ENCODE measurements at regions not wholly inside any gene's neighbourhood (a gene's known extent, or its start where the extent isn't known, plus 50 kb on each side); places are given as distances from the start of the nearest gene placed in this dataset.

GRCh38 chrX:39975101-39975925 is 122.4 kb downstream of the BCOR start:
- no peak for DNase-seq (ENCODE audit: low spot score)
- TF ChIP-seq, protein P1, sequence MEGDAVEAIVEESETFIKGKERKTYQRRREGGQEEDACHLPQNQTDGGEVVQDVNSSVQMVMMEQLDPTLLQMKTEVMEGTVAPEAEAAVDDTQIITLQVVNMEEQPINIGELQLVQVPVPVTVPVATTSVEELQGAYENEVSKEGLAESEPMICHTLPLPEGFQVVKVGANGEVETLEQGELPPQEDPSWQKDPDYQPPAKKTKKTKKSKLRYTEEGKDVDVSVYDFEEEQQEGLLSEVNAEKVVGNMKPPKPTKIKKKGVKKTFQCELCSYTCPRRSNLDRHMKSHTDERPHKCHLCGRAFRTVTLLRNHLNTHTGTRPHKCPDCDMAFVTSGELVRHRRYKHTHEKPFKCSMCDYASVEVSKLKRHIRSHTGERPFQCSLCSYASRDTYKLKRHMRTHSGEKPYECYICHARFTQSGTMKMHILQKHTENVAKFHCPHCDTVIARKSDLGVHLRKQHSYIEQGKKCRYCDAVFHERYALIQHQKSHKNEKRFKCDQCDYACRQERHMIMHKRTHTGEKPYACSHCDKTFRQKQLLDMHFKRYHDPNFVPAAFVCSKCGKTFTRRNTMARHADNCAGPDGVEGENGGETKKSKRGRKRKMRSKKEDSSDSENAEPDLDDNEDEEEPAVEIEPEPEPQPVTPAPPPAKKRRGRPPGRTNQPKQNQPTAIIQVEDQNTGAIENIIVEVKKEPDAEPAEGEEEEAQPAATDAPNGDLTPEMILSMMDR (IDR thresholded peaks at IDR 0.05; ENCODE audit: extremely low read depth, missing control alignments), result no peak

DNA sequence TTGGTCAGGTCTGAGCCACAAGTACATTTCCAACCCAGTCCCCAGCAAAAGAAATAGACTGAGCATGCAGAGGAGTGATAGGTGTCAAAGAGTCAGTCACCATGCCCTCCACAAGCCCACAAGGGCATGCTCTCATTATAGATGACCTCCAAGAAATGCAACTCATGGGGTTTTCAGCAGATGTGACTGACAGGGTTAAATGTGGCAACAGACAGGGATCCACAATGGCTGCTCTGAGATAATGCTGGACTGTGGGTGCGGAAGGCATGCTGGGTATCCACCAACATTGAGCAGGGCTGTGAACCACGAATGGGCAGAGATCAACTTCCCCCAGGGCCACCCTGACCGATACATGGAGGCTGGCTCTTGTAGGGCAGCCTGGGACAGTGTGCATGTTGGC is 115.8 kb downstream of the BCOR start:
- TF ChIP-seq, protein P1 (IDR thresholded peaks at IDR 0.05; ENCODE audit: extremely low read depth, missing control alignments), result no peak

DNA sequence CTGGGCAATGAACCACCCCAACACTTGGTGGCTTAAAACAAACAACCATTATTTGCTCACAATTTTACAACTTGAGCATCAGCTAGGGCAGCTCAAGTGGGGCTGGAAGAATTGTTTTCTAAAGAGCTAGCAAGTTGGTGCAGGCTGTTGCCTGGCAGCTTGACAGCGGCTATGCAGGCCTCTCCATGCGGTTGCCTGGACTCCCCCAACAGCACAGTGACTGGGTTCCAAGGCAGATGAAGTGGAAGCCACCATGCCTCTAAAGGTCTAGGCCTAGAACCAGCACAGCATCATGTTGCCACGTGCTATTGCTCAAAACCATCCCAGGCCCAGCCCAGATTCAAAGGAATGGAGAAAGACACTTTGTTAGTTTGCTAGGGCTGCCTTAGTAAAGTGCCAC is 114.8 kb downstream of the BCOR start:
- no peak for DNase-seq (ENCODE audit: low spot score)
- TF ChIP-seq, protein P1 (IDR thresholded peaks at IDR 0.05; ENCODE audit: extremely low read depth, missing control alignments), result no peak

More for the DNA sequence above, 115.8 kb downstream of the BCOR start:
- DNase-seq (ENCODE audit: low spot score), result no peak

- DNase-seq (ENCODE audit: low spot score), result no peak
- TF ChIP-seq, protein P1 (IDR thresholded peaks at IDR 0.05; ENCODE audit: extremely low read depth, missing control alignments), result no peak
Observed at GRCh38 chrX:39983715-39984114, 114.0 kb downstream of the BCOR start.

DNA sequence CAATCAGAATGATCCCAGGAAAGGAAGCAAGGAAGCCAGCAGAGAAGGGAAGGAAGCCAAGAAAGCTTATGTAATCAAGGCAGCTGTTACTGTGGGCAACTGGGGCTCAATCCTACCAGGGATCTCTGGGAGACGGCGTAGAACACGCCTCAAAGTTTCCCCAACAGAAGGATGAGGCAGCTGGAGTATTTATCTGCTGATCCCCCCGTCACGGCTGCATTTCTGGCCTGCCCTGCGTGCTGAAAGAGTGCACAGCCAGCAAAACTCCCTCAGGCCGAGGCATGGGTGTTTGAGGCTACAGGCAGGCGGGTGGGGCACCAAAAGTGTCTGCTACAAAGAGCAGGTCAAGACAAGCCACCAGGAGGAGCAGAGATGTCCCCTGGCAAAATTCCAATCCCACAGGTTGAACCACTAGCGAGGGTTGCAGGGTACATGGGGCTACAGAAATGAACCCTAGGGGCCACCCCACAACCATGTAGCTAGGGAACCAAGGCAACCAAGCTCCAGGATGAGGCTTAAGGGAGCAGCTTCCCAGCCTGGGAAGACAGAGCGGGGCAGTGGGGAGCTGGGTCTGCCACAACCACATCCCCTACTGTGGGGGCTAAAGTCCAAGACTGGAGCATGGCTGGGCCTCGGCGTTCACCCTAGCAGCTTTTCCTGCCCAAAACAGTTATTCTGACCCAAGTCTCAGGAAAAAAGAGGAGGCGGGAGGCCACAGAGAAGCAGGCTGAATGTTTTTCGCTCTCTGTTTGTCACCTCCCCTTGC is 113.4 kb downstream of the BCOR start:
- TF ChIP-seq, protein P1 (IDR thresholded peaks at IDR 0.05; ENCODE audit: extremely low read depth, missing control alignments), result no peak
- DNase-seq (ENCODE audit: low spot score), result no peak

GRCh38 chrX:39985071-39985470 is 112.7 kb downstream of the BCOR start:
- TF ChIP-seq, protein P1 (IDR thresholded peaks at IDR 0.05; ENCODE audit: extremely low read depth, missing control alignments), result no peak
- no peak for DNase-seq (ENCODE audit: low spot score)

GRCh38 chrX:39985551-39985950 is 112.2 kb downstream of the BCOR start:
- DNase-seq (ENCODE audit: low spot score), result no peak
- TF ChIP-seq, protein P1 (IDR thresholded peaks at IDR 0.05; ENCODE audit: extremely low read depth, missing control alignments), result no peak
